Stomach (tissue), 4 donors: ENCODE measurements at regions not wholly inside any gene's neighbourhood (a gene's known extent, or its start where the extent isn't known, plus 50 kb on each side); places are given as distances from the start of the nearest gene placed in this dataset.

Source experiments
- EP300 ChIP-seq: sonication (generic); formaldehyde crosslinking; IDR thresholded peaks from one replicate; pipeline ENCODE4 v1.6.1; 2017; ENCODE audit warnings: antibody characterized with exemption
- POLR2A ChIP-seq, 4 donors: fragments of 450-650 bp; IDR thresholded peaks; one replicate each; pipeline ENCODE4 v1.6.1; 2016; ENCODE audit warnings: antibody characterized with exemption in 4 of 4, control low read depth in 2 of 4, mild to moderate bottlenecking in 1 of 4, moderate library complexity in 1 of 4
- TF ChIP-seq, protein P1 (sequence below), 7 experiments: fragments of 450-650 bp in 4 of 7; fragments of 200-600 bp in 3 of 7; sonication (generic) in 3 of 7; IDR thresholded peaks; one replicate each; pipeline ENCODE4 v1.5.1; 2016 to 2019; ENCODE audit warnings: antibody characterized with exemption in 7 of 7, control low read depth in 2 of 7, mild to moderate bottlenecking in 1 of 7

DNA sequence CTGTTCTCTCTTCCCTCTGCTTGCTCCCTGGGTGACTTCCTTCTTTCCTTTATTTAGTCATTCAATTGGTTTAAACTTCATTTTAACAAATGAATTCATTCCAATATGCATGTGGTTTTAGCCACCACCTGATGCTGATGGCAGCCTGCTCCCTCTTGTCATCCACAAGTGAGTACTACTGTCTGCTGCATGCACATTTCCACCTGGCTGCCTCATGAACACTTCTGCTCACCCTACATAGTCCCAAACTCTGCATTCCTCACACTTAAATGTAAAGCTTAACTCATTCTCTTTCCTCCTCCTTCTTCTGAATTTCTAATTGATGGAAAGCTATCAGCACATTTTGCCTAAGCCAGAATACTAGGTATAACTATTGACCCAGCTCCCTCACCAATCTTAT, 184.7 kb upstream of the ZNF462 start:
- TF ChIP-seq, protein P1, sequence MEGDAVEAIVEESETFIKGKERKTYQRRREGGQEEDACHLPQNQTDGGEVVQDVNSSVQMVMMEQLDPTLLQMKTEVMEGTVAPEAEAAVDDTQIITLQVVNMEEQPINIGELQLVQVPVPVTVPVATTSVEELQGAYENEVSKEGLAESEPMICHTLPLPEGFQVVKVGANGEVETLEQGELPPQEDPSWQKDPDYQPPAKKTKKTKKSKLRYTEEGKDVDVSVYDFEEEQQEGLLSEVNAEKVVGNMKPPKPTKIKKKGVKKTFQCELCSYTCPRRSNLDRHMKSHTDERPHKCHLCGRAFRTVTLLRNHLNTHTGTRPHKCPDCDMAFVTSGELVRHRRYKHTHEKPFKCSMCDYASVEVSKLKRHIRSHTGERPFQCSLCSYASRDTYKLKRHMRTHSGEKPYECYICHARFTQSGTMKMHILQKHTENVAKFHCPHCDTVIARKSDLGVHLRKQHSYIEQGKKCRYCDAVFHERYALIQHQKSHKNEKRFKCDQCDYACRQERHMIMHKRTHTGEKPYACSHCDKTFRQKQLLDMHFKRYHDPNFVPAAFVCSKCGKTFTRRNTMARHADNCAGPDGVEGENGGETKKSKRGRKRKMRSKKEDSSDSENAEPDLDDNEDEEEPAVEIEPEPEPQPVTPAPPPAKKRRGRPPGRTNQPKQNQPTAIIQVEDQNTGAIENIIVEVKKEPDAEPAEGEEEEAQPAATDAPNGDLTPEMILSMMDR (IDR thresholded peaks at IDR 0.05): no peak
- TF ChIP-seq POLR2A (IDR thresholded peaks at IDR 0.05): no peak
- TF ChIP-seq EP300: no peak
